KBM-7 (cell line): ENCODE measurements at regions not wholly inside any gene's neighbourhood (a gene's known extent, or its start where the extent isn't known, plus 50 kb on each side); places are given as distances from the start of the nearest gene placed in this dataset.
"Not testable (repeated sequence)": the region's sequence is repeated elsewhere in the genome, so short reads cannot be mapped to it uniquely, and the experiment has no call there.

Source experiments
- DNase-seq: peaks from one replicate; pipeline ENCODE4 v3.0.0-alpha.2; 2015
- in situ Hi-C: fragments of 300-500 bp; cut with MboI; formaldehyde crosslinking; loops from 2 replicates; pipeline ENCODE4 v1.14.3; 2020; ENCODE audit warnings: low sequenced_read_pairs, low pct_unique_long_range_greater_than_20kb, mixed read lengths

GRCh38 chr6:9801249-9801754 lies 613.6 kb downstream of the TFAP2A start:
- no peak for DNase-seq
- in situ Hi-C loops = no loop called here

- DNase-seq = peak; percentile 2
- in situ Hi-C loops = no loop called here
Observed at GRCh38 chr6:9799582-9799981, 615.3 kb downstream of the TFAP2A start.

GRCh38 chr6:9796827-9797226 lies 618.0 kb downstream of the TFAP2A start:
- DNase-seq = no peak
- in situ Hi-C loops = no loop called here

GRCh38 chr6:9795880-9796279 lies 619.0 kb downstream of the TFAP2A start:
- no peak for DNase-seq
- in situ Hi-C loops = no loop called here

GRCh38 chr6:9789201-9789600 lies 625.7 kb downstream of the TFAP2A start:
- in situ Hi-C loops = no loop called here
- DNase-seq = no peak

GRCh38 chr6:9784786-9785185 lies 630.1 kb downstream of the TFAP2A start:
- in situ Hi-C loops = no loop called here

GRCh38 chr6:9783567-9783966 lies 631.3 kb downstream of the TFAP2A start:
- DNase-seq = no peak
- in situ Hi-C loops = no loop called here

More at GRCh38 chr6:9784786-9785185, 630.1 kb downstream of the TFAP2A start:
- no peak for DNase-seq

GRCh38 chr6:9766240-9766915 lies 648.5 kb downstream of the TFAP2A start:
- no peak for DNase-seq
- in situ Hi-C loops = no loop called here

GRCh38 chr6:9761220-9761619 lies 653.7 kb downstream of the TFAP2A start:
- in situ Hi-C loops = no loop called here
- DNase-seq = no peak

GRCh38 chr6:9754515-9754914 lies 660.4 kb downstream of the TFAP2A start:
- no peak for DNase-seq
- in situ Hi-C loops = no loop called here

- no peak for DNase-seq
- in situ Hi-C loops = no loop called here
Observed at GRCh38 chr6:9745966-9746365, 668.9 kb downstream of the TFAP2A start.

GRCh38 chr6:9745476-9745875 lies 669.4 kb downstream of the TFAP2A start:
- in situ Hi-C loops = no loop called here
- no peak for DNase-seq

GRCh38 chr6:9744119-9744518 lies 670.8 kb downstream of the TFAP2A start:
- in situ Hi-C loops = no loop called here
- no peak for DNase-seq

- no peak for DNase-seq
- in situ Hi-C loops = no loop called here
Observed at GRCh38 chr6:9732056-9732455, 682.8 kb downstream of the TFAP2A start.

- DNase-seq, in situ Hi-C loops: not testable (repeated sequence)
Observed at GRCh38 chr6:9725776-9726175, 689.1 kb downstream of the TFAP2A start.

- no peak for DNase-seq
- in situ Hi-C loops = no loop called here
Observed at GRCh38 chr6:9717568-9717967, 697.3 kb downstream of the TFAP2A start.

- DNase-seq = no peak
- in situ Hi-C loops = no loop called here
Observed at GRCh38 chr6:9711365-9711764, 703.5 kb downstream of the TFAP2A start.

- in situ Hi-C loops = no loop called here
- DNase-seq = no peak
Observed at GRCh38 chr6:9710574-9710973, 704.3 kb downstream of the TFAP2A start.

GRCh38 chr6:9708600-9708999 lies 706.3 kb downstream of the TFAP2A start:
- no peak for DNase-seq

GRCh38 chr6:9704989-9705388 lies 709.9 kb downstream of the TFAP2A start:
- DNase-seq = no peak
- in situ Hi-C loops = no loop called here

More at GRCh38 chr6:9708600-9708999, 706.3 kb downstream of the TFAP2A start:
- in situ Hi-C loops = no loop called here

- in situ Hi-C loops = no loop called here
- no peak for DNase-seq
Observed at GRCh38 chr6:9702914-9703313, 712.0 kb downstream of the TFAP2A start.
